ENCODE measurements at regions not wholly inside any gene's neighbourhood (a gene's known extent, or its start where the extent isn't known, plus 50 kb on each side); places are given as distances from the start of the nearest gene placed in this dataset.

DNA sequence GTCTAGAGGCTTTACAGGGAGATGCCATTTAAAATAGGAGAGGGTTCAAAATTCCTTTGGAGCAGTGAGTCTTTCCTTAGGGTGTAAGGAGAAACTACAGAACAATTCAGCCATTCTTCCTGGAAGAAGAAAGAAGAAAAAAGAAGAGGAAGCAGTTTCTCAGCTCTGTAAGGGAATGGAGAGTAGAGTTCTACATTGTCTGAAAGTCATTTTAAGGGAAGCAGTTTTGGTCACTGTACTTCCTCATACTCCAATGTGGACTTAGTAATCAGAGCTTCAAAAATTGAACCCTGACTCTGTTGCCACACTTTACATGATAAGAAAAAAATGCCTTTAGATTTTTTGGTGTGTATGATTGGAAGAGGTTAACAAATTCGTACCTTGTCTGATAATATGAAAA, 122.4 kb downstream of the LRRC70 start:
- Histone ChIP-seq H2BK12ac (ENCODE audit: low read depth, low read length) (no peak overlapping the region), H3K9me3 (ENCODE audit: insufficient read depth in 2 of 2, low read depth in 1 of 2, low read length in 1 of 2) (no peaks in the 10 kb centered on the region), H3K36me3 (ENCODE audit: control insufficient read depth in 2 of 4, insufficient read depth in 4 of 4, low read length in 3 of 4) (no peaks in the 10 kb centered on the region), H4K20me1 (replicated peaks in 1 of 2; ENCODE audit: control insufficient read depth in 1 of 2, insufficient read depth in 2 of 2, low read length in 2 of 2) (no peaks in the 10 kb centered on the region), H3K79me2 (ENCODE audit: control insufficient read depth in 1 of 2, insufficient read depth in 2 of 2, low read length in 2 of 2) (no peaks in the 10 kb centered on the region), H4K8ac (ENCODE audit: extremely low read depth, insufficient read depth, low read length) (no peak overlapping the region), H3K9ac (replicated peaks in 1 of 4; ENCODE audit: extremely low read depth in 1 of 4, low read depth in 3 of 4, low read length in 3 of 4) (no peak overlapping the region), H2AFZ (ENCODE audit: low read length) (no peak overlapping the region), H2BK20ac (ENCODE audit: low read length) (no peak overlapping the region), H3K56ac (replicated peaks; ENCODE audit: insufficient read length, low read depth, low read length) (no peak overlapping the region), H3K79me1 (ENCODE audit: low read depth, low read length) (no peaks in the 10 kb centered on the region), H3K4me1 (replicated peaks in 1 of 4; ENCODE audit: control insufficient read depth in 3 of 4, insufficient read depth in 4 of 4, low read length in 3 of 4) (no peaks in the 10 kb centered on the region), H2AK5ac (ENCODE audit: low read depth, low read length) (no peak overlapping the region), H4K91ac (replicated peaks; ENCODE audit: insufficient read length, low read length) (no peak overlapping the region), H3K27ac (ENCODE audit: low read depth, low read length) (no peak overlapping the region), H2BK5ac (ENCODE audit: low read depth, low read length) (no peak overlapping the region), H2BK15ac (ENCODE audit: low read length) (no peak overlapping the region), H2BK120ac (replicated peaks; ENCODE audit: low read depth, low read length) (no peak overlapping the region), H3K27me3 (replicated peaks in 1 of 4; ENCODE audit: control insufficient read depth in 3 of 4, extremely low read depth in 1 of 4, insufficient read depth in 3 of 4, low read length in 3 of 4) (no peaks in the 10 kb centered on the region), H3K4ac (replicated peaks; ENCODE audit: insufficient read length, low read depth, low read length) (no peak overlapping the region), H3K4me3 (ENCODE audit: extremely low read depth in 1 of 4, insufficient read depth in 2 of 4, low read depth in 3 of 4, low read length in 4 of 4) (no peak overlapping the region), H3K23ac (ENCODE audit: insufficient read length) (no peak overlapping the region), H4K5ac (ENCODE audit: insufficient read length, low read depth, low read length) (no peak overlapping the region), H3K23me2 (ENCODE audit: low read depth, low read length) (no peaks in the 10 kb centered on the region), H3K14ac (ENCODE audit: insufficient read length) (no peak overlapping the region), H3K4me2 (ENCODE audit: insufficient read depth in 1 of 2, low read depth in 2 of 2, low read length in 2 of 2) (no peak overlapping the region), H3K18ac (ENCODE audit: extremely low read depth, low read length) (no peak overlapping the region)
- POLR2A ChIA-PET (ENCODE audit: partially characterized antibody): no interaction called here
- 88% methylated on average over 1 of the region's 1 CpG; no CpG with 5 or more reads in 1 of the 2 experiments for WGBS, 2 experiments (ENCODE audit: extremely low coverage in 1 of 2, insufficient coverage in 1 of 2, insufficient read length in 1 of 2, insufficient replicate concordance in 2 of 2, low coverage in 1 of 2, low lambda C conversion rate in 2 of 2, missing lambda C conversion rate in 1 of 2)
- CTCF ChIA-PET (ENCODE audit: partially characterized antibody): interaction anchor here (0.7 to 0.9 kb wide), 3 partner anchors 10 to 74 kb away, joined by 3 read pairs; no protein-coding TSS in a partner anchor
- DNase-seq (ENCODE audit: low read depth in 1 of 2, low spot score in 2 of 2) (no peak), FAIRE-seq (no peak)
- TF ChIP-seq POLR2A (IDR thresholded peaks at IDR 0.05; ENCODE audit: control extremely low read depth in 1 of 2, low read depth in 2 of 2, low read length in 2 of 2): no peak
- no peak for TF ChIP-seq CBX5 (IDR thresholded peaks at IDR 0.05; ENCODE audit: low read depth, low read length)
- TF ChIP-seq GTF2F1 (IDR thresholded peaks at IDR 0.05; ENCODE audit: borderline replicate concordance, low read depth, low read length): no peak
- TF ChIP-seq CTCF (IDR thresholded peaks at IDR 0.05; ENCODE audit: control extremely low read depth in 1 of 3, insufficient read depth in 1 of 3, low read depth in 1 of 3, low read length in 3 of 3): no peak
- no peak for TF ChIP-seq CEBPB (IDR thresholded peaks at IDR 0.05; ENCODE audit: low read depth, low read length)
- no peak for TF ChIP-seq KDM4A (IDR thresholded peaks at IDR 0.05; ENCODE audit: low read depth, low read length, severe bottlenecking)
- no peak for TF ChIP-seq TAF7 (optimal IDR thresholded peaks at IDR 0.05; ENCODE audit: borderline replicate concordance, low read depth, low read length)
- TF ChIP-seq, protein P1, sequence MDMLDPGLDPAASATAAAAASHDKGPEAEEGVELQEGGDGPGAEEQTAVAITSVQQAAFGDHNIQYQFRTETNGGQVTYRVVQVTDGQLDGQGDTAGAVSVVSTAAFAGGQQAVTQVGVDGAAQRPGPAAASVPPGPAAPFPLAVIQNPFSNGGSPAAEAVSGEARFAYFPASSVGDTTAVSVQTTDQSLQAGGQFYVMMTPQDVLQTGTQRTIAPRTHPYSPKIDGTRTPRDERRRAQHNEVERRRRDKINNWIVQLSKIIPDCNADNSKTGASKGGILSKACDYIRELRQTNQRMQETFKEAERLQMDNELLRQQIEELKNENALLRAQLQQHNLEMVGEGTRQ (IDR thresholded peaks at IDR 0.05; ENCODE audit: low read length): no peak
- no peak for TF ChIP-seq TAF1 (IDR thresholded peaks at IDR 0.05; ENCODE audit: low read depth, low read length)
- no peak for TF ChIP-seq ZNF274 (IDR thresholded peaks at IDR 0.05; ENCODE audit: borderline replicate concordance, extremely low read depth, low read length)
- no peak for TF ChIP-seq NRF1 (IDR thresholded peaks at IDR 0.05; ENCODE audit: low read depth, low read length)
- no peak for TF ChIP-seq JUN (IDR thresholded peaks at IDR 0.05; ENCODE audit: low read depth, low read length)

All from H1 (cell line).